Smooth muscle cell (in vitro differentiated cells): ENCODE measurements at regions not wholly inside any gene's neighbourhood (a gene's known extent, or its start where the extent isn't known, plus 50 kb on each side); places are given as distances from the start of the nearest gene placed in this dataset.

Experiments
- DNase-seq: peaks from one replicate; lab custom pipeline; 2025; ENCODE audit not compliant: unreplicated experiment; lab: John Stamatoyannopoulos, UW
- H2AFZ ChIP-seq: fragments of 200-600 bp; sonication (generic); 2 replicates; pipeline ENCODE4 v1.6.0; 2016; ENCODE audit warnings: antibody characterized with exemption, low read depth, mild to moderate bottlenecking
- H3F3A ChIP-seq: fragments of 200-600 bp; sonication (generic); 2 replicates; pipeline ENCODE4 v1.6.0; 2017; ENCODE audit warnings: antibody characterized with exemption, low read depth
- H3K27ac ChIP-seq: fragments of 200-600 bp; sonication (generic); 2 replicates; pipeline ENCODE4 v1.5.1; 2016; ENCODE audit warnings: low read depth, mild to moderate bottlenecking
- H3K27me3 ChIP-seq: fragments of 200-600 bp; sonication (generic); 2 replicates; pipeline ENCODE4 v1.6.1; 2016; ENCODE audit warnings: low read depth, mild to moderate bottlenecking
- H3K36me3 ChIP-seq: fragments of 200-600 bp; sonication (generic); 2 replicates; pipeline ENCODE4 v1.5.1; 2016; ENCODE audit warnings: low read depth
- H3K4me1 ChIP-seq: fragments of 200-600 bp; sonication (generic); 2 replicates; pipeline ENCODE4 v1.5.1; 2016; ENCODE audit warnings: low read depth
- H3K4me2 ChIP-seq: fragments of 200-600 bp; sonication (generic); 2 replicates; pipeline ENCODE4 v1.6.0; 2016; ENCODE audit warnings: mild to moderate bottlenecking
- H3K4me3 ChIP-seq: fragments of 200-600 bp; sonication (generic); 2 replicates; pipeline ENCODE4 v1.5.1; 2016; ENCODE audit warnings: mild to moderate bottlenecking
- H3K79me2 ChIP-seq: fragments of 200-600 bp; sonication (generic); 2 replicates; pipeline ENCODE4 v1.6.0; 2016; ENCODE audit warnings: low read depth, mild to moderate bottlenecking
- H3K9ac ChIP-seq: fragments of 200-600 bp; sonication (generic); 2 replicates; pipeline ENCODE4 v1.6.0; 2016; ENCODE audit warnings: low read depth
- H3K9me3 ChIP-seq: fragments of 200-600 bp; sonication (generic); replicated peaks from 2 replicates; pipeline ENCODE4 v1.5.1; 2016; ENCODE audit warnings: low read depth
- H4K20me1 ChIP-seq: fragments of 200-600 bp; sonication (generic); 2 replicates; pipeline ENCODE4 v1.6.0; 2016; ENCODE audit warnings: low read depth
- CTCF ChIP-seq: fragments of 200-600 bp; sonication (generic); IDR thresholded peaks from 2 replicates; pipeline ENCODE4 v1.5.1; 2017; ENCODE audit warnings: borderline replicate concordance, mild to moderate bottlenecking, antibody characterized with exemption; ENCODE audit not compliant: insufficient read depth, poor library complexity, severe bottlenecking
- WGBS: methylation state at CpG from one replicate; pipeline ENCODE4 v1.1.7; 2016; ENCODE audit warnings: low lambda C conversion rate; 5-methylcytosine and 5-hydroxymethylcytosine counted together

- Histone ChIP-seq H3K27me3 (no peaks in the 10 kb centered on the region), H2AFZ (no peak overlapping the region), H3F3A (no peaks in the 10 kb centered on the region), H3K4me3 (no peak overlapping the region), H3K27ac (no peak overlapping the region), H3K4me2 (no peak overlapping the region), H3K36me3 (no peaks in the 10 kb centered on the region), H3K9ac (no peak overlapping the region), H3K79me2 (no peaks in the 10 kb centered on the region), H3K4me1 (no peaks in the 10 kb centered on the region), H3K9me3 (no peaks in the 10 kb centered on the region), H4K20me1 (no peaks in the 10 kb centered on the region)
- 90% methylated on average over 1 of the region's 1 CpG for WGBS
- no peak for DNase-seq
- TF ChIP-seq CTCF, result no peak
Observed at GRCh38 chr12:92421042-92421441, 275.4 kb upstream of the BTG1 start.

- H3K4me2 ChIP-seq, result no peak overlapping the region
- DNase-seq, result no peak
- H3K36me3 ChIP-seq, result no peaks in the 10 kb centered on the region
- no peaks in the 10 kb centered on the region for H3K9me3 ChIP-seq
- H3K27me3 ChIP-seq, result no peaks in the 10 kb centered on the region
- no peak overlapping the region for H3K4me3 ChIP-seq
- WGBS, result 95% methylated on average over 1 of the region's 1 CpG
- H3K9ac ChIP-seq, result no peak overlapping the region
- no peak for TF ChIP-seq CTCF
- H3K4me1 ChIP-seq, result no peaks in the 10 kb centered on the region
- H2AFZ ChIP-seq, result no peak overlapping the region
- no peak overlapping the region for H3K27ac ChIP-seq
- no peaks in the 10 kb centered on the region for H4K20me1 ChIP-seq
- no peaks in the 10 kb centered on the region for H3K79me2 ChIP-seq
- H3F3A ChIP-seq, result no peaks in the 10 kb centered on the region
Observed at GRCh38 chr12:92419201-92419600, 273.6 kb upstream of the BTG1 start.

- Histone ChIP-seq H3K9me3 (no peaks in the 10 kb centered on the region), H3K4me3 (no peak overlapping the region), H3K4me2 (no peak overlapping the region), H2AFZ (no peak overlapping the region), H3K79me2 (no peaks in the 10 kb centered on the region), H3K9ac (no peak overlapping the region), H3K4me1 (no peaks in the 10 kb centered on the region), H3F3A (no peaks in the 10 kb centered on the region), H3K36me3 (no peaks in the 10 kb centered on the region), H3K27ac (no peak overlapping the region), H3K27me3 (no peaks in the 10 kb centered on the region), H4K20me1 (no peaks in the 10 kb centered on the region)
- WGBS, result 88% methylated on average over 2 of the region's 2 CpGs
- DNase-seq, result no peak
- no peak for TF ChIP-seq CTCF
Observed at GRCh38 chr12:92418381-92418780, 272.7 kb upstream of the BTG1 start.

- Histone ChIP-seq H3K4me2 (no peak overlapping the region), H3K4me1 (no peaks in the 10 kb centered on the region), H2AFZ (no peak overlapping the region), H3K79me2 (no peaks in the 10 kb centered on the region), H3K27me3 (no peaks in the 10 kb centered on the region), H3K36me3 (no peaks in the 10 kb centered on the region), H3F3A (no peaks in the 10 kb centered on the region), H3K9ac (no peak overlapping the region), H3K27ac (no peak overlapping the region), H3K4me3 (no peak overlapping the region), H3K9me3 (no peaks in the 10 kb centered on the region), H4K20me1 (no peaks in the 10 kb centered on the region)
- TF ChIP-seq CTCF, result no peak
- WGBS, result 93% methylated on average over 2 of the region's 2 CpGs
- DNase-seq, result no peak
Observed at GRCh38 chr12:92417373-92417772, 271.7 kb upstream of the BTG1 start.
